Bronchial epithelial cell (primary cell): ENCODE measurements at regions not wholly inside any gene's neighbourhood (a gene's known extent, or its start where the extent isn't known, plus 50 kb on each side); places are given as distances from the start of the nearest gene placed in this dataset.
A peak's percentile ranks its signal among the peaks of the same experiment; 100 is the strongest.

Experiments used
- DNase-seq: peaks from one replicate; pipeline ENCODE4 v3.0.0-alpha.2; 2010; ENCODE audit warnings: low read depth
- FAIRE-seq: peaks from 2 replicates; lab custom pipeline; 2011; peaks lifted over from hg19 to GRCh38; lab: Jason Lieb, UNC
- H3K27me3 ChIP-seq: 2 replicates; pipeline ENCODE4 v1.5.1; 2011; ENCODE audit warnings: low read length; ENCODE audit not compliant: control insufficient read depth, insufficient read depth
- H3K36me3 ChIP-seq: 2 replicates; pipeline ENCODE4 v1.5.1; 2011; ENCODE audit warnings: low read length; ENCODE audit not compliant: control insufficient read depth, insufficient read depth
- H3K4me3 ChIP-seq: 2 replicates; pipeline ENCODE4 v1.5.1; 2011; ENCODE audit warnings: mild to moderate bottlenecking, low read depth, low read length, control low read depth
- CTCF ChIP-seq: IDR thresholded peaks from 2 replicates; pipeline ENCODE4 v1.5.1; 2011; ENCODE audit warnings: mild to moderate bottlenecking, moderate library complexity, low read length, control low read depth, inconsistent platforms; ENCODE audit not compliant: insufficient read depth, severe bottlenecking

DNA sequence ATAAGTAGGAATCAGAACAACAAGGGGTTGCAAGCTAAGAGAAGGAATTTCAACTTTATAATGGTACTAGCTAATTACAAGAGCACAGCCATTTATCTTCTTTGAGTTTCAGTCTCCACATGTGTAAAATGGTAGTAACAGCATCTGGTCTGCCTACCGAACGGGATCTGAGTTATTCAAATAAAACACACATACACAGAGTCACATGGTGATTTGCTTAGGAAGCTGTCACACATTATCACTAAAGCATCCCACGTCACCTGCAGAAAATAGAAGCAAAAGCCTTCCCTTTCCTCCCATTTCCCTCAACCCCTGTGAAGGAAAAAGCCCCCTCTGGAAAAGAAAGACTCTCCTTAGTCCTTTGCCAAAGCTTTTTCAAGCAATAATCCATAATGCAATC, 389.7 kb downstream of the OMA1 start:
- H3K36me3 ChIP-seq: no peaks in the 10 kb centered on the region
- no peak for DNase-seq
- H3K27me3 ChIP-seq: no peaks in the 10 kb centered on the region
- H3K4me3 ChIP-seq: no peak overlapping the region
- TF ChIP-seq CTCF: no peak
- FAIRE-seq: no peak

- Histone ChIP-seq H3K36me3 (no peaks in the 10 kb centered on the region), H3K27me3 (no peaks in the 10 kb centered on the region), H3K4me3 (no peak overlapping the region)
- no peak for FAIRE-seq
- DNase-seq: no peak
- no peak for TF ChIP-seq CTCF
Measured at GRCh38 chr1:58156124-58156468, 390.4 kb downstream of the OMA1 start.

DNA sequence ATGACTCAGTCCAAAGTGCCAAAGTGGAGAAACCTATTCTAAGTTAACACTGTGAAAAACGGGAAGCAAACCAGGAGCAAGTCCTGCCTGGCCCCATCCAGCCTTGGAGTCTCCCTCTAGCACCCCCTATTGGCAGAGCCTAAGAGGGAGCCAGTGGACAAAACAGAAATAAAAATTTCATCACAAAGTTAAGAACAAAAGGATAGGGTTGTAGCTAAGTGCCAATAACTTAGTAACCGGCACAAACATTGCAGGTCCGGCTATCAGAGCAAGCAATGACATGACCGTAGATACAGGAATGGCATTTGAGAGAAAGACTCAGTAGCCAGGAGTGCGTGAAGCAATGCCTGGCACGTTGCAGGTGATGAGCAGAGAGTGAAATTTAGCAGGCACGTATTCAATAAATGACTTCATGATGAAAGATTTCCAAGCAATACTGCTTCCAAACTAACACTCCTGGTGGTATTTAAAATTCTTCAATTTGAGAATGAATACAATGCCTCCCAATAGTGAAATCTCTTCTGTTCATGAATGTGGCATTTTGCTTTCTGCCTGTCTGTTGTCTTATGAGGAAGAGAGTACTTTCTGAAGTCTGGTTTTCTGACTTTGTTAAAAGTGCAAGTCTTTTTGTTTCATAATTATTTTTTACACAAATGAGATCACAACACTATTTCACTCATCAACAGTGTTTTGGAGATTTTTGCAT, 391.0 kb downstream of the OMA1 start:
- H3K27me3 ChIP-seq: no peaks in the 10 kb centered on the region
- FAIRE-seq (no peak), DNase-seq (peak; percentile 14)
- no peaks in the 10 kb centered on the region for H3K36me3 ChIP-seq
- TF ChIP-seq CTCF: peak; percentile 61
- no peak overlapping the region for H3K4me3 ChIP-seq

GRCh38 chr1:58154256-58154655, 392.3 kb downstream of the OMA1 start:
- no peak for TF ChIP-seq CTCF

DNA sequence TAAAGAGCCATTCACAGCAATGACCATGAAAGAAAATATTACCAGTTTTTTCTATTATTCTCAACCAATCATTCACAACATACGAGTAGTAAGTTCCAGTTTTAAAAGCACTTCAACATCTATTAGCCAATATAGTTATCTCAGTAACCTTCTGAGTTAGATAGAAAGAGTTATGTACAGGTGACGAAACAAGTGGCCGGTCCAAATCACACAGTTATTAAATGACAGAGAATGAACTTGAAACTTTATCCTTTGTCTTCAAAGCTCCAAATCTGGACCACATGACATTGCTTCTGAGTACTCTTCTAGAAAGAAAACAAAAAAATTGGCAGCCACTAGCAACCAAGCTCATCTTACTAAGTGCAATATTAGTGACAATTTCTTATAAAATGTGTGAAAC, 393.8 kb downstream of the OMA1 start:
- Histone ChIP-seq H3K36me3 (no peaks in the 10 kb centered on the region), H3K27me3 (no peaks in the 10 kb centered on the region), H3K4me3 (no peak overlapping the region)
- TF ChIP-seq CTCF: no peak
- FAIRE-seq (no peak), DNase-seq (no peak)

More at GRCh38 chr1:58154256-58154655, 392.3 kb downstream of the OMA1 start:
- no peak overlapping the region for H3K4me3 ChIP-seq
- H3K27me3 ChIP-seq: no peaks in the 10 kb centered on the region
- H3K36me3 ChIP-seq: no peaks in the 10 kb centered on the region
- DNase-seq (no peak), FAIRE-seq (no peak)

DNA sequence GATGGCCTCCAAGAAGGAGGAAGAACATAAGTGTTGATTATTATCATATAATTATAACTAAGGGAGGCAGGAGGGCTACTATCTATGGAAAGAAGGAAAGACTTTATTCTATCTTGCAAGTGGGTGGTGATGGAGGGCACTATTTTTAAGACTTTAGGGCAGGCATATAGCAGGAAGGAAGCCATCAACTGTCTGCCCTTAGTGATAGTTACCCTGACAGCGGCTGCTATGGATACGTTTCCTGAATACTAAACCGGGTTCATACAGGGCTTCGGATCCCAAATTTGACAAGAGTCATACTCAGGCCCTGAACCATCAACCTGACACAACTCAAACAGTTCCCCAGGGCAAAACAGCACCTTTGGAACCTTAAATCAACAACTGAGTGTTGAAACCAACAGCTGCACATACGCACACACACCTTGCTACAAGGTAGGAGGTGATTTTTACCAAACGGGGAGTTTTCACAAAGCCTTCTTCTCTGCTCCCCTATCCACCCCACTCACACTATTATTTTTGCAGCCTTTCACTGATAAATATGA, 397.2 kb downstream of the OMA1 start:
- Histone ChIP-seq H3K27me3 (no peaks in the 10 kb centered on the region), H3K4me3 (no peak overlapping the region), H3K36me3 (no peaks in the 10 kb centered on the region)
- DNase-seq (no peak), FAIRE-seq (peak; percentile 18)
- no peak for TF ChIP-seq CTCF
